PC-9 (cell line): ENCODE measurements at regions not wholly inside any gene's neighbourhood (a gene's known extent, or its start where the extent isn't known, plus 50 kb on each side); places are given as distances from the start of the nearest gene placed in this dataset.

Source experiments
- BruUV-seq: library from RNA; stranded (reverse); fragments of 400-500 nt; replicated peaks from 2 replicates; lab custom pipeline; 2021; lab: Mats Ljungman, UMichigan
- CTCF ChIA-PET: fragments of 300-600 bp; sonication (Branson Sonifier 250); formaldehyde crosslinking; loops from one replicate; lab custom pipeline; 2022; ENCODE audit warnings: antibody characterized with exemption; lab: Charles Lee
- POLR2A ChIA-PET: fragments of 300-600 bp; sonication (Branson Sonifier 250); formaldehyde crosslinking; loops from one replicate; lab custom pipeline; 2022; ENCODE audit warnings: antibody characterized with exemption; ENCODE audit not compliant: unreplicated experiment; lab: Charles Lee
- DNase-seq, 2 experiments: peaks; one replicate each; pipeline versions ENCODE4 v3.0.0 to v3.0.0-alpha.2; 2015 to 2022; ENCODE audit warnings: mixed read lengths in 1 of 2
- H2AFZ ChIP-seq: fragments of 200-600 bp; sonication (generic); 2 replicates; pipeline ENCODE4 v1.8.1; 2017; ENCODE audit warnings: antibody characterized with exemption
- H3F3A ChIP-seq: fragments of 200-600 bp; sonication (generic); 2 replicates; pipeline ENCODE4 v1.8.1; 2017; ENCODE audit warnings: antibody characterized with exemption, mild to moderate bottlenecking, low read depth; ENCODE audit not compliant: insufficient read depth
- H3K27ac ChIP-seq: fragments of 200-600 bp; sonication (generic); 2 replicates; pipeline ENCODE4 v1.6.1; 2016; ENCODE audit warnings: mixed run types
- H3K27me3 ChIP-seq: fragments of 200-600 bp; sonication (generic); 2 replicates; pipeline ENCODE4 v1.6.1; 2016; ENCODE audit warnings: low read depth, mixed run types; ENCODE audit not compliant: insufficient read depth
- H3K36me3 ChIP-seq: fragments of 200-600 bp; sonication (generic); 2 replicates; pipeline ENCODE4 v1.6.1; 2016; ENCODE audit warnings: low read depth, mixed run types
- H3K4me1 ChIP-seq: fragments of 200-600 bp; sonication (generic); replicated peaks from 2 replicates; pipeline ENCODE4 v1.6.1; 2016; ENCODE audit warnings: mixed run types; ENCODE audit not compliant: insufficient read depth
- H3K4me2 ChIP-seq: fragments of 200-600 bp; sonication (generic); 2 replicates; pipeline ENCODE4 v1.6.1; 2017; ENCODE audit warnings: mixed run types
- H3K4me3 ChIP-seq: fragments of 200-600 bp; sonication (generic); 2 replicates; pipeline ENCODE4 v1.6.1; 2016; ENCODE audit warnings: mixed run types
- H3K79me2 ChIP-seq: fragments of 200-600 bp; sonication (generic); 2 replicates; pipeline ENCODE4 v1.6.1; 2017; ENCODE audit warnings: low read depth, mixed run types
- H3K9me2 ChIP-seq: fragments of 200-600 bp; sonication (generic); 2 replicates; pipeline ENCODE4 v1.8.1; 2017; ENCODE audit warnings: mild to moderate bottlenecking; ENCODE audit not compliant: insufficient read depth
- H3K9me3 ChIP-seq: fragments of 200-600 bp; sonication (generic); 2 replicates; pipeline ENCODE4 v1.8.1; 2016; ENCODE audit warnings: low read depth; ENCODE audit not compliant: insufficient read depth
- H4K20me1 ChIP-seq: fragments of 200-600 bp; sonication (generic); 2 replicates; pipeline ENCODE4 v1.8.1; 2017; ENCODE audit not compliant: insufficient read depth
- EZH2 ChIP-seq: fragments of 200-600 bp; sonication (generic); IDR thresholded peaks from 2 replicates; pipeline ENCODE4 v1.8.0; 2017; ENCODE audit warnings: antibody characterized with exemption, low read depth
- intact Hi-C: fragments of 100-400 bp; cut with micrococcal nuclease; formaldehyde crosslinking; loops from one replicate; pipeline ENCODE4 v1.10.0; 2022; ENCODE audit not compliant: unreplicated experiment
- TF ChIP-seq, protein P1 (sequence below): fragments of 200-600 bp; sonication (generic); conservative IDR thresholded peaks from 2 replicates; pipeline ENCODE4 v1.6.1; 2017; ENCODE audit warnings: mixed run types, antibody characterized with exemption, mild to moderate bottlenecking, moderate library complexity

- no peak overlapping the region for H2AFZ ChIP-seq
- H3K27me3 ChIP-seq: no peaks in the 10 kb centered on the region
- no peak for DNase-seq
- no peak for TF ChIP-seq EZH2
- TF ChIP-seq, protein P1, sequence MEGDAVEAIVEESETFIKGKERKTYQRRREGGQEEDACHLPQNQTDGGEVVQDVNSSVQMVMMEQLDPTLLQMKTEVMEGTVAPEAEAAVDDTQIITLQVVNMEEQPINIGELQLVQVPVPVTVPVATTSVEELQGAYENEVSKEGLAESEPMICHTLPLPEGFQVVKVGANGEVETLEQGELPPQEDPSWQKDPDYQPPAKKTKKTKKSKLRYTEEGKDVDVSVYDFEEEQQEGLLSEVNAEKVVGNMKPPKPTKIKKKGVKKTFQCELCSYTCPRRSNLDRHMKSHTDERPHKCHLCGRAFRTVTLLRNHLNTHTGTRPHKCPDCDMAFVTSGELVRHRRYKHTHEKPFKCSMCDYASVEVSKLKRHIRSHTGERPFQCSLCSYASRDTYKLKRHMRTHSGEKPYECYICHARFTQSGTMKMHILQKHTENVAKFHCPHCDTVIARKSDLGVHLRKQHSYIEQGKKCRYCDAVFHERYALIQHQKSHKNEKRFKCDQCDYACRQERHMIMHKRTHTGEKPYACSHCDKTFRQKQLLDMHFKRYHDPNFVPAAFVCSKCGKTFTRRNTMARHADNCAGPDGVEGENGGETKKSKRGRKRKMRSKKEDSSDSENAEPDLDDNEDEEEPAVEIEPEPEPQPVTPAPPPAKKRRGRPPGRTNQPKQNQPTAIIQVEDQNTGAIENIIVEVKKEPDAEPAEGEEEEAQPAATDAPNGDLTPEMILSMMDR: no peak
- intact Hi-C loops: no loop called here
- H3K9me3 ChIP-seq: no peaks in the 10 kb centered on the region
- CTCF ChIA-PET: no interaction called here
- POLR2A ChIA-PET: no interaction called here
- H3K79me2 ChIP-seq: no peaks in the 10 kb centered on the region
- H3K4me3 ChIP-seq: no peak overlapping the region
- H3F3A ChIP-seq: no peaks in the 10 kb centered on the region
- BruUV-seq: no TSS peak
- H3K36me3 ChIP-seq: no peaks in the 10 kb centered on the region
- no peaks in the 10 kb centered on the region for H3K4me1 ChIP-seq
- H3K9me2 ChIP-seq: no peaks in the 10 kb centered on the region
- H3K4me2 ChIP-seq: no peak overlapping the region
- no peak overlapping the region for H3K27ac ChIP-seq
- no peaks in the 10 kb centered on the region for H4K20me1 ChIP-seq
Observed at GRCh38 chr18:41540237-41540871, 414.7 kb upstream of the PIK3C3 start.

DNA sequence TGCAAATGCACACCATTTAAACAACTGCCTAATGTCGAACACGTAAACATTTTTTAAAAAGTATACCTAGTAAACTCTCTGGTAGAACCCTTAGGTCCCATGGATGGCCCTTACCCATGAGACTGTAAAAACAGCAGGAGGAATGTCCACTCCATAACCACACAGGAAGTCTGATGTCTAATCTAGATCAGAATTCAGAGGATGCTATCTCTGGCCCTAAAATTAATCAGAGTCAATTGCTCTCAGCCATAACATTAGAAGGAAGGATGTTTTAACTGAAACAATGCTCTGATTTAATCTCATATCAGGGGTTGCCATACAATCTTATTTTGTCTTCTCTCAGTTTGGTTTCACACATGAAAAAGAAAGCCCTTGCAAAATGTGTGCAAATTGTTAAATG is 416.3 kb upstream of the PIK3C3 start:
- H3K4me1 ChIP-seq: no peaks in the 10 kb centered on the region
- no TSS peak for BruUV-seq
- no peaks in the 10 kb centered on the region for H3K27me3 ChIP-seq
- ChIA-PET CTCF (no interaction called here), POLR2A (no interaction called here)
- H3K36me3 ChIP-seq: no peaks in the 10 kb centered on the region
- no peaks in the 10 kb centered on the region for H3K9me2 ChIP-seq
- TF ChIP-seq EZH2: no peak
- TF ChIP-seq, protein P1: no peak
- no peak overlapping the region for H3K4me2 ChIP-seq
- H2AFZ ChIP-seq: no peak overlapping the region
- intact Hi-C loops: no loop called here
- H4K20me1 ChIP-seq: no peaks in the 10 kb centered on the region
- no peak overlapping the region for H3K4me3 ChIP-seq
- no peak for DNase-seq
- H3F3A ChIP-seq: no peaks in the 10 kb centered on the region
- no peak overlapping the region for H3K27ac ChIP-seq
- no peaks in the 10 kb centered on the region for H3K79me2 ChIP-seq
- H3K9me3 ChIP-seq: no peaks in the 10 kb centered on the region

GRCh38 chr18:41537666-41538065 is 417.4 kb upstream of the PIK3C3 start:
- no peaks in the 10 kb centered on the region for H3K9me2 ChIP-seq
- no peak overlapping the region for H2AFZ ChIP-seq
- ChIA-PET CTCF (no interaction called here), POLR2A (no interaction called here)
- no peaks in the 10 kb centered on the region for H3K36me3 ChIP-seq
- no peaks in the 10 kb centered on the region for H3K4me1 ChIP-seq
- H3K4me2 ChIP-seq: no peak overlapping the region
- no peak overlapping the region for H3K27ac ChIP-seq
- H3K9me3 ChIP-seq: no peaks in the 10 kb centered on the region
- no peak for DNase-seq
- H3K4me3 ChIP-seq: no peak overlapping the region
- H3K79me2 ChIP-seq: no peaks in the 10 kb centered on the region
- no peaks in the 10 kb centered on the region for H3K27me3 ChIP-seq
- H3F3A ChIP-seq: no peaks in the 10 kb centered on the region
- no peaks in the 10 kb centered on the region for H4K20me1 ChIP-seq
- no peak for TF ChIP-seq EZH2
- TF ChIP-seq, protein P1: no peak
- intact Hi-C loops: no loop called here
- no TSS peak for BruUV-seq
